Coronary artery (tissue), 2 donors: ENCODE measurements at regions not wholly inside any gene's neighbourhood (a gene's known extent, or its start where the extent isn't known, plus 50 kb on each side); places are given as distances from the start of the nearest gene placed in this dataset.
"Not testable (repeated sequence)": the region's sequence is repeated elsewhere in the genome, so short reads cannot be mapped to it uniquely, and the experiment has no call there.

Source experiments
- DNase-seq: peaks from one replicate; pipeline ENCODE4 v3.0.0-alpha.2; 2017; ENCODE audit warnings: low spot score
- H3K27ac ChIP-seq, 2 donors: fragments of 200-600 bp; sonication (generic); one replicate each; pipeline ENCODE4 v1.5.1; 2016 to 2019
- H3K4me3 ChIP-seq: fragments of 200-600 bp; sonication (generic); 2 replicates; pipeline ENCODE4 v1.5.1; 2016; ENCODE audit warnings: mild to moderate bottlenecking, moderate library complexity
- CTCF ChIP-seq: fragments of 200-600 bp; sonication (generic); IDR thresholded peaks from one replicate; pipeline ENCODE4 v1.5.1; 2019; ENCODE audit warnings: antibody characterized with exemption

GRCh38 chr3:177647341-177647740, 450.1 kb upstream of the TBL1XR1 start:
- no peak overlapping the region for H3K4me3 ChIP-seq
- DNase-seq: no peak
- no peak overlapping the region for H3K27ac ChIP-seq
- no peak for TF ChIP-seq CTCF

- no peak overlapping the region for H3K27ac ChIP-seq
- no peak for TF ChIP-seq CTCF
- no peak overlapping the region for H3K4me3 ChIP-seq
- DNase-seq: no peak
These were observed 450.6 kb upstream of the TBL1XR1 start for GRCh38 chr3:177647876-177648275.

- no peak for DNase-seq
- Histone ChIP-seq H3K4me3 (no peak overlapping the region), H3K27ac (no peak overlapping the region)
- TF ChIP-seq CTCF: no peak
These were observed 455.4 kb upstream of the TBL1XR1 start for GRCh38 chr3:177652556-177653291.

GRCh38 chr3:177657243-177657642, 460.0 kb upstream of the TBL1XR1 start:
- H3K27ac ChIP-seq: no peak overlapping the region
- no peak overlapping the region for H3K4me3 ChIP-seq
- no peak for DNase-seq
- TF ChIP-seq CTCF: no peak

GRCh38 chr3:177658354-177658753, 461.1 kb upstream of the TBL1XR1 start:
- DNase-seq: no peak
- no peak for TF ChIP-seq CTCF

GRCh38 chr3:177664380-177665103, 467.3 kb upstream of the TBL1XR1 start:
- not testable (repeated sequence) for H3K27ac ChIP-seq, H3K4me3 ChIP-seq, DNase-seq

More at GRCh38 chr3:177658354-177658753, 461.1 kb upstream of the TBL1XR1 start:
- no peak overlapping the region for H3K27ac ChIP-seq
- H3K4me3 ChIP-seq: no peak overlapping the region

GRCh38 chr3:177665122-177665808, 468.0 kb upstream of the TBL1XR1 start:
- DNase-seq: no peak
- TF ChIP-seq CTCF: no peak
- no peak overlapping the region for H3K27ac ChIP-seq

More at GRCh38 chr3:177665122-177665808, 468.0 kb upstream of the TBL1XR1 start:
- no peak overlapping the region for H3K4me3 ChIP-seq
